ENCODE measurements at regions not wholly inside any gene's neighbourhood (a gene's known extent, or its start where the extent isn't known, plus 50 kb on each side); places are given as distances from the start of the nearest gene placed in this dataset.

GRCh38 chr4:89657931-89658700 lies 178.8 kb downstream of the SNCA start:
- 47 to 49% methylated on average over 3 of the region's 3 CpGs for WGBS, 2 donors
- DNase-seq (ENCODE audit: low spot score in 2 of 2) = no peak
- TF ChIP-seq POLR2A (IDR thresholded peaks at IDR 0.05) = no peak
- TF ChIP-seq CTCF (IDR thresholded peaks at IDR 0.05) = no peak
- intact Hi-C loops (cut with DNase I; ENCODE audit: low total_unique reads) = no loop called here
- H3K4me3 ChIP-seq (ENCODE audit: low read depth, poor library complexity, severe bottlenecking) = no peak overlapping the region

GRCh38 chr4:89653012-89653411 lies 183.9 kb downstream of the SNCA start:
- TF ChIP-seq CTCF (IDR thresholded peaks at IDR 0.05) (no peak), POLR2A (IDR thresholded peaks at IDR 0.05) (no peak)
- intact Hi-C loops (cut with DNase I; ENCODE audit: low total_unique reads) = no loop called here
- WGBS, 2 donors = 54 to 71% methylated on average over 4 of the region's 4 CpGs

GRCh38 chr4:89645482-89645881 lies 191.5 kb downstream of the SNCA start:
- intact Hi-C loops (cut with DNase I; ENCODE audit: low total_unique reads) = no loop called here
- H3K4me3 ChIP-seq (ENCODE audit: low read depth, poor library complexity, severe bottlenecking) = no peak overlapping the region
- no peak for DNase-seq (ENCODE audit: low spot score in 2 of 2)
- TF ChIP-seq CTCF (IDR thresholded peaks at IDR 0.05) (no peak), POLR2A (IDR thresholded peaks at IDR 0.05) (no peak)
- 64 to 82% methylated on average over 1 of the region's 1 CpG for WGBS, 2 donors

More at GRCh38 chr4:89653012-89653411, 183.9 kb downstream of the SNCA start:
- no peak overlapping the region for H3K4me3 ChIP-seq (ENCODE audit: low read depth, poor library complexity, severe bottlenecking)
- DNase-seq (ENCODE audit: low spot score in 2 of 2) = no peak

- TF ChIP-seq POLR2A (IDR thresholded peaks at IDR 0.05) (no peak), CTCF (IDR thresholded peaks at IDR 0.05) (no peak)
- DNase-seq (ENCODE audit: low spot score in 2 of 2) = no peak
Observed at GRCh38 chr4:89641367-89641687, 195.6 kb downstream of the SNCA start.

GRCh38 chr4:89640620-89641366 lies 196.2 kb downstream of the SNCA start:
- 45 to 49% methylated on average over 17 of the region's 17 CpGs for WGBS, 2 donors
- no peak overlapping the region for H3K4me3 ChIP-seq (ENCODE audit: low read depth, poor library complexity, severe bottlenecking)
- no peak for DNase-seq (ENCODE audit: low spot score in 2 of 2)
- no peak for TF ChIP-seq CTCF (IDR thresholded peaks at IDR 0.05)
- intact Hi-C loops (cut with DNase I; ENCODE audit: low total_unique reads) = no loop called here

More at GRCh38 chr4:89641367-89641687, 195.6 kb downstream of the SNCA start:
- intact Hi-C loops (cut with DNase I; ENCODE audit: low total_unique reads) = no loop called here
- no peak overlapping the region for H3K4me3 ChIP-seq (ENCODE audit: low read depth, poor library complexity, severe bottlenecking)
- WGBS, 2 donors = 52 to 55% methylated on average over 6 of the region's 6 CpGs
